OCI-LY1 (cell line): ENCODE measurements at regions not wholly inside any gene's neighbourhood (a gene's known extent, or its start where the extent isn't known, plus 50 kb on each side); places are given as distances from the start of the nearest gene placed in this dataset.

Experiments
- EZH2 ChIP-seq: fragments of 200-600 bp; sonication (generic), shearing (Covaris generic); IDR thresholded peaks from 2 replicates; pipeline ENCODE4 v1.8.0; 2017; ENCODE audit warnings: borderline replicate concordance, mixed run types, mild to moderate bottlenecking, antibody characterized with exemption, low read length, moderate library complexity, mixed read lengths
- TF ChIP-seq, protein P1 (sequence below): fragments of 200-600 bp; sonication (generic), shearing (Covaris generic); IDR thresholded peaks from 2 replicates; pipeline ENCODE4 v1.5.1; 2017; ENCODE audit warnings: mild to moderate bottlenecking, antibody characterized with exemption, low read length, moderate library complexity, mixed read lengths

GRCh38 chr17:5872831-5873230, 197.3 kb upstream of the WSCD1 start:
- no peak for TF ChIP-seq EZH2
- TF ChIP-seq, protein P1, sequence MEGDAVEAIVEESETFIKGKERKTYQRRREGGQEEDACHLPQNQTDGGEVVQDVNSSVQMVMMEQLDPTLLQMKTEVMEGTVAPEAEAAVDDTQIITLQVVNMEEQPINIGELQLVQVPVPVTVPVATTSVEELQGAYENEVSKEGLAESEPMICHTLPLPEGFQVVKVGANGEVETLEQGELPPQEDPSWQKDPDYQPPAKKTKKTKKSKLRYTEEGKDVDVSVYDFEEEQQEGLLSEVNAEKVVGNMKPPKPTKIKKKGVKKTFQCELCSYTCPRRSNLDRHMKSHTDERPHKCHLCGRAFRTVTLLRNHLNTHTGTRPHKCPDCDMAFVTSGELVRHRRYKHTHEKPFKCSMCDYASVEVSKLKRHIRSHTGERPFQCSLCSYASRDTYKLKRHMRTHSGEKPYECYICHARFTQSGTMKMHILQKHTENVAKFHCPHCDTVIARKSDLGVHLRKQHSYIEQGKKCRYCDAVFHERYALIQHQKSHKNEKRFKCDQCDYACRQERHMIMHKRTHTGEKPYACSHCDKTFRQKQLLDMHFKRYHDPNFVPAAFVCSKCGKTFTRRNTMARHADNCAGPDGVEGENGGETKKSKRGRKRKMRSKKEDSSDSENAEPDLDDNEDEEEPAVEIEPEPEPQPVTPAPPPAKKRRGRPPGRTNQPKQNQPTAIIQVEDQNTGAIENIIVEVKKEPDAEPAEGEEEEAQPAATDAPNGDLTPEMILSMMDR, result no peak
